ENCODE measurements at regions not wholly inside any gene's neighbourhood (a gene's known extent, or its start where the extent isn't known, plus 50 kb on each side); places are given as distances from the start of the nearest gene placed in this dataset.

DNA sequence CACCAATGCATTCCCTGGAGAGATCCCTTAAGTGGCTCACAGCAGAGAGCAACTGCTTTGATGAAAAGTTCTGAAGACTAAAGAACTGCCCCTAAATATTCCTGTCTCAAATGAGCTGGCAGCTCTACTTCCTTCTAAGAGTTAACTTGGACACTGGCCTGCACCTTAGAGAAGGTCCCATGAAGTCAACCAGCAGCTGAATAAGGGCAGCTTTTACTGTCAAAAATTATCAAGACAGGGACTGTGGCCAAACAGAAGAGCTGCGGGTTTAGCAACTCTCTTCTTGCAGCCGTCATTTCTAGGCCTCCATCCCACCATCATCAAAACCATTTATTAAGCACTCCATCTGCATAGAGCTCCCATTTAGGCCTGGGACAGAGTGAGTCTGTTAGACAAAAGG is 491.1 kb upstream of the TSHZ3 start:
- Histone ChIP-seq H3K9me3 (ENCODE audit: control insufficient read depth, insufficient read depth, low read length) (peaks cover 10% of the 10 kb centered on the region), H2AFZ (replicated peaks; ENCODE audit: low read length, poor library complexity) (no peak overlapping the region), H2BK5ac (ENCODE audit: low read depth, low read length, poor library complexity, severe bottlenecking) (no peak overlapping the region), H3K23ac (ENCODE audit: low read depth, low read length) (no peak overlapping the region), H3K79me1 (ENCODE audit: low read depth in 1 of 2, low read length in 2 of 2) (no peaks in the 10 kb centered on the region), H3K9me1 (ENCODE audit: insufficient read depth, low read length) (no peaks in the 10 kb centered on the region), H3K4me3 (ENCODE audit: insufficient read depth, low read depth, low read length) (no peak overlapping the region), H3K56ac (ENCODE audit: extremely low read depth, insufficient read depth, low read length) (no peak overlapping the region), H2AK9ac (replicated peaks; ENCODE audit: low read depth, low read length, poor library complexity) (no peak overlapping the region), H4K20me1 (ENCODE audit: insufficient read depth, low read length) (no peaks in the 10 kb centered on the region), H3K27ac (ENCODE audit: insufficient read depth, low read length) (no peak overlapping the region), H2BK20ac (ENCODE audit: low read depth, low read length) (no peak overlapping the region), H3K27me3 (ENCODE audit: control insufficient read depth, insufficient read depth, low read length) (no peaks in the 10 kb centered on the region), H3K4me2 (ENCODE audit: low read depth, low read length) (no peak overlapping the region), H3K36me3 (ENCODE audit: control insufficient read depth, insufficient read depth, low read length) (no peaks in the 10 kb centered on the region), H4K8ac (ENCODE audit: low read depth in 2 of 2, low read length in 2 of 2) (no peak overlapping the region), H2AK5ac (ENCODE audit: low read depth, low read length) (no peak overlapping the region), H2BK15ac (ENCODE audit: low read depth, low read length) (no peak overlapping the region), H3K18ac (ENCODE audit: low read depth, low read length) (no peak overlapping the region), H3K9ac (ENCODE audit: low read depth, low read length) (no peak overlapping the region), H3K14ac (replicated peaks; ENCODE audit: low read depth, low read length) (no peak overlapping the region), H3K4me1 (ENCODE audit: control insufficient read depth, insufficient read depth, low read length) (no peaks in the 10 kb centered on the region), H2BK120ac (ENCODE audit: low read depth, low read length) (no peak overlapping the region), H3K4ac (ENCODE audit: low read depth, low read length) (no peak overlapping the region), H4K5ac (ENCODE audit: low read depth, low read length) (no peak overlapping the region), H4K91ac (ENCODE audit: insufficient read depth, low read depth, low read length) (no peak overlapping the region)
- ATAC-seq (ENCODE audit: low read depth) (no peak), DNase-seq (no peak)
- BruUV-seq (replicated peaks): no TSS peak
- intact Hi-C loops (cut with micrococcal nuclease): no loop called here
- TF ChIP-seq NFE2L2 (IDR thresholded peaks at IDR 0.05; ENCODE audit: low read depth, low read length) (no peak), MXI1 (IDR thresholded peaks at IDR 0.05; ENCODE audit: borderline replicate concordance, low read depth, low read length) (no peak), SMC3 (IDR thresholded peaks at IDR 0.05; ENCODE audit: low read depth, low read length) (no peak)
- TF ChIP-seq, protein P1, sequence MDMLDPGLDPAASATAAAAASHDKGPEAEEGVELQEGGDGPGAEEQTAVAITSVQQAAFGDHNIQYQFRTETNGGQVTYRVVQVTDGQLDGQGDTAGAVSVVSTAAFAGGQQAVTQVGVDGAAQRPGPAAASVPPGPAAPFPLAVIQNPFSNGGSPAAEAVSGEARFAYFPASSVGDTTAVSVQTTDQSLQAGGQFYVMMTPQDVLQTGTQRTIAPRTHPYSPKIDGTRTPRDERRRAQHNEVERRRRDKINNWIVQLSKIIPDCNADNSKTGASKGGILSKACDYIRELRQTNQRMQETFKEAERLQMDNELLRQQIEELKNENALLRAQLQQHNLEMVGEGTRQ (IDR thresholded peaks at IDR 0.05; ENCODE audit: low read depth, low read length): no peak
- in situ Hi-C loops (cut with MboI; ENCODE audit: low sequenced_read_pairs): no loop called here
- dilution Hi-C loops (cut with HindIII; ENCODE audit: low sequenced_read_pairs, unreplicated experiment): no loop called here
- ChIA-PET POLR2A (ENCODE audit: unreplicated experiment) (no interaction called here), CTCF (no interaction called here)
- WGBS, 2 experiments (ENCODE audit: extremely low coverage in 2 of 2, insufficient read length in 1 of 2): no CpG with 5 or more reads among the region's 2 CpGs

All from IMR-90 (cell line).